GM18498 (cell line): ENCODE measurements at regions not wholly inside any gene's neighbourhood (a gene's known extent, or its start where the extent isn't known, plus 50 kb on each side); places are given as distances from the start of the nearest gene placed in this dataset.
"Not testable (repeated sequence)": the region's sequence is repeated elsewhere in the genome, so short reads cannot be mapped to it uniquely, and the experiment has no call there.

Source experiments
- ATAC-seq: cut with Tn5 transposase; IDR thresholded peaks from one replicate; pipeline ENCODE4 v1.9.1; 2021; ENCODE audit warnings: mild to moderate bottlenecking, moderate library complexity; ENCODE audit not compliant: unreplicated experiment

DNA sequence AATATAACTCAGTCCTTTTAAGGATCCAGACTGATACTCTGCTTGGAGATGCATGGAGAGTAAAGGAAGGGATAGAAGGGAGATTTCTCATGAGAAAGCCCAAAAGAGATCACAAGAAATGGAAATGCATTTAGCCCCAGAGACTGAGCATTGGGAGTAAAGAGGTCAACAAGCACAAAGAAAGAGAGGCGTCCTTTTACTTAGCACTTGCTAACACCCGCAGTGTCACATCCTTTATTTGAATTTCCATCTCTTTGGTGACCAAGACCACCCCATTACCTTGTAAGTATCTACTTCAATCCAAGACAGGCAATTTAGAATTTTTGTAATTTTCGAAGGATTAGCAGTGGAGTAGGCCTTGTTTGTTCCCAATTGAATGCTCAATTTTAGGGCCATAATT lies 111.8 kb upstream of the DCC start:
- no peak for ATAC-seq

DNA sequence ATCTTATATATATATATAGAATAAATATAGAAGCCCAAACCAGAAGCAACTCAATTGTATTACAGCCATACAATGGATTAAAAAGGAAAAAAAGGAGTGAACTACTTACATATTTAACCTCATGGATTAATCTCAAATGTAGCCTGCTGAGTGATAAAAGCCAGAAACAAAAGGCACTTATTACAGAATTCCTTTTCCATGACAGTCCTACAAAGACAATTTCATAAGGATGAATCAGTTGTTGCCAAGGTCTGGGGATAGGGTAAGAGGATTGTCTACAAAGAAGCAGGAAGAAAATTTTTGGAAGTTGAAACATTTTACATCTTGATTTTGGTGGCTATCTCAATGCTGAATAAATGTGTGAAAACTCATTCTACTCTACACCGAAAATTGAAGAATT lies 103.9 kb upstream of the DCC start:
- ATAC-seq = no peak

DNA sequence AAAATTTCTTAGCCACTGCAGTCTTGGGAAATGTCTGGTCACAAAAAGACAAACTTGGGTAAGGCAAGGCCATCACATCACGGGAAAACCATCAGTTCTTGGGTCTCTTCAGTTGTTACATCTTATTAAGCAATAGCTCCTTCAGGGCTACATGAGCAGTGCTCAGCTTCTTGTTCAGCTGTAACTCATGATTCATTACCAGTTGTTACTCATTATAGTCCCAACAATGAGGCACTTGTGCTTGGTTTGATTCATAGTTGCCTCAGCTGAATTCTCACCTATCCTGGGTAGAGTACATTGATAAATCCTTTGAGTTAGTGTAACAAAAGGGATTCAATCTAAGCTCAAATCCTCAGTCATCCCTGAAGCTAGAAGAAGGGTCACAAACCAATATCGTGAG lies 102.4 kb upstream of the DCC start:
- ATAC-seq = no peak

GRCh38 chr18:52242711-52243110 lies 97.3 kb upstream of the DCC start:
- no peak for ATAC-seq

- ATAC-seq = no peak
Measured at GRCh38 chr18:52244658-52245057, 95.3 kb upstream of the DCC start.

GRCh38 chr18:52254367-52254766 lies 85.6 kb upstream of the DCC start:
- no peak for ATAC-seq

- ATAC-seq = not testable (repeated sequence)
Measured at GRCh38 chr18:52257417-52257816, 82.6 kb upstream of the DCC start.

GRCh38 chr18:52275817-52276216 lies 64.2 kb upstream of the DCC start:
- no peak for ATAC-seq

DNA sequence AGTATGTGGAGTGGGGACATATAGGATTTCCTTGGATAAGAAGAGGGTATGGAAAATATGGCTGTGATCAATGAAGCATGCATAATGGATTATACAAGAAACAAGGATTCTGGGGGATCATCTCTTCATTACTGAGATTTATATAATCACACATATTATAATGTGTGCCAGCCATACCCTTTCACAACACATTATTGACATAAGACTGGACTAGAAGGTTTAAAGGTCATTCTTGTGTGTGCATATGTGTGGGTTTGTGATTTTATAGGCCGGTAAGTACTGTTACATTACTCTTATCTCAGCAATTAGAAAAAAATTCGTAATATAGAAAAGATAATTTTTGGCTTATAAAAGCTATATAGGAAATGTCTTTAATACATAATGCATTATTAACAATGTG lies 62.2 kb upstream of the DCC start:
- ATAC-seq = no peak

DNA sequence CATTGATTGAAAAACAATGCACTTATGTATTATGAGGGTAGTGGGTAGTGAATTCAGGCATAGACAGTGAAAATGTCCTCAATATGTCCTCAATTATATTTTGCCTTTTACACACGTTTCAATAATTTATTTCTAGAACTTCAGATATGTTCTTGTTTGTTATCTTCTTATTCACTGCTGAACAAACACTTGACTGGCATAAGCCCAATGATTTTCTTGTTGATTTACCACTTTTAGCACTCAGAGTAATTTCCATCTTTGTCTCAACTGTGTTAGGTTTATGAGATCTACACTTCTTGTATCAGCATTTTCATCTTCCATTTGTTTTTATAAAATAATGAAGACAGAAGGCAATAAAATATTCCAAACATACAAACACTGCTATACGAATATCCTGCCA lies 61.8 kb upstream of the DCC start:
- ATAC-seq = no peak

- ATAC-seq = no peak
Measured at GRCh38 chr18:52280702-52281101, 59.3 kb upstream of the DCC start.

DNA sequence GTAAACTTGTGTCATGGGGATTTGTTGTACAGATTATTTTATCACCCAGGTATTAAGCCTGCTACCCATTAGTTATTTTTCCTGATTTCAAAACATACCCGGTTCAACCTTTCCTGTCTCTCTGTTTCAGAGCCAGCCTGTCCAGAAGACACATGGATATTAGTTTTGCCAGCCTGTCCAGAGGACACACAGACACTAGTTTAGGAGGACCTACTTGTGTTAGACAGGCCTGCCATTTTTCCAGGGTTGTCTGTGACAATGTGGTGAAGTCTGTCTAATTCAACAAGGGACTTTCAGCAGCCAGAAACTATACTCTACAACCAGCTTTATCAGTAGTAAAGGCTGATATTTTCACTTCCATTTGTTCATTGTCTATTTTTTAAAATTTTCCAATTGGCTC lies 56.1 kb upstream of the DCC start:
- no peak for ATAC-seq

DNA sequence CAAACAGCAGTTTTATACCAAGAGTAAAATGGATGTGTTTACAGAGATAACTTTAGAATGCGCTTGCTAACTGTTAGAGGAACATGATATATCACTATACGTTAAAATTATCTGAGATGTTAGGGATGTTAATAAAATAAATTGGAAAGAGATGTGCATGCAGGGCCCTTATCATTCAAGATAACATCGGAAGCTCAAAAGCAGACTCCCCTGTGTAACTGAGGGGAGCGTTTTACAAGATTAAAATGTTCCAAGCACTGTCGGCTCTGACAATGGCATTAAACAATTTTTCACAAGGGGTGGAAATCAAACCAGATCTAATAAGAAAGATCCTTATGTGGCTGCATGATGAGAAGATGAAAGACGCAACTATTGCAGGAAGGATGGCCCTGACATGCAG lies 53.3 kb upstream of the DCC start:
- no peak for ATAC-seq

GRCh38 chr18:52287151-52287550 lies 52.8 kb upstream of the DCC start:
- no peak for ATAC-seq

DNA sequence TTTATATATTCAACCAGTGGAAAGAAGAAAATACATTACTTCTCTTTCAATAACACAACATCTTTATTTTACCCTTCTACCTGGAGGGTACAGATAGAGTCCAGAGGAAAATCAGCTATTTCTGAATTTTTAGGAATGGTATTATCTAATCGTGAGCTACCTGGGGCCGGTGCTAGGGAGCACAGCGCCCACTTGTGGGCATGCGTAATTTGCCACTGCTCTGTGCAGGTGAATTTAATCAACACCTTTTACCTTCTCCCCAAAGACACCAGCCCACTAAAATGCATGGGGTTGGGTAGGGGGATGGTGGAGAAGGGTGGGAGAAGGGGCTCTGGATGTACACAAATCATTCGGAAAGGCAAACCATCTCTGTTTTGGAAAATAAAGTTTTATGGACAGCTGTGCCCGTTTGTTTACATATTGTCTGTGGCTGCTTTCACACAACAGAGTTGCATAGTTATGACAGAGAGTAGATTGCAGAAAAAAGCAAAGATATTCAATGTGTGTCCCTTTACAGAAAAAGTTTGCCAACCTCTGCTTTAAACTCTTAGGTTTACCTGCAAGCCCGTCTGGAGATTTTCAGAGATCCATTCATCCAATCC lies 51.5 kb upstream of the DCC start:
- ATAC-seq = no peak

GRCh38 chr18:52289392-52289791 lies 50.6 kb upstream of the DCC start:
- ATAC-seq = no peak
